Keratinocyte (primary cell): ENCODE measurements at regions not wholly inside any gene's neighbourhood (a gene's known extent, or its start where the extent isn't known, plus 50 kb on each side); places are given as distances from the start of the nearest gene placed in this dataset.

Source experiments
- DNase-seq: peaks from one replicate; pipeline ENCODE4 v3.0.0-alpha.2; 2011; ENCODE audit warnings: low read depth, missing footprints, low spot score
- FAIRE-seq: peaks from 2 replicates; lab custom pipeline; 2011; peaks lifted over from hg19 to GRCh38; lab: Jason Lieb, UNC
- H2AFZ ChIP-seq: 2 replicates; pipeline ENCODE4 v1.6.0; 2012; ENCODE audit warnings: low read length, control low read depth, inconsistent platforms; ENCODE audit not compliant: control insufficient read depth
- H3K27ac ChIP-seq: 2 replicates; pipeline ENCODE4 v1.5.1; 2011; ENCODE audit warnings: low read length; ENCODE audit not compliant: control insufficient read depth, insufficient read depth
- H3K27me3 ChIP-seq: 3 replicates; pipeline ENCODE4 v1.6.0; 2011; ENCODE audit warnings: low read length; ENCODE audit not compliant: control insufficient read depth, insufficient read depth; ENCODE audit errors: extremely low read depth
- H3K36me3 ChIP-seq, 2 experiments: 2 replicates in 1 of 2; 3 replicates in 1 of 2; pipeline ENCODE4 v1.5.1; 2011; ENCODE audit warnings: low read length in 2 of 2, mild to moderate bottlenecking in 1 of 2; ENCODE audit not compliant: control insufficient read depth in 2 of 2, insufficient read depth in 2 of 2; ENCODE audit errors: extremely low read depth in 1 of 2
- H3K4me1 ChIP-seq: 3 replicates; pipeline ENCODE4 v1.5.1; 2011; ENCODE audit warnings: low read length; ENCODE audit not compliant: control insufficient read depth, insufficient read depth; ENCODE audit errors: extremely low read depth
- H3K4me2 ChIP-seq: 3 replicates; pipeline ENCODE4 v1.6.0; 2011; ENCODE audit warnings: low read depth, low read length; ENCODE audit not compliant: control insufficient read depth, insufficient read depth; ENCODE audit errors: extremely low read depth
- H3K4me3 ChIP-seq, 3 experiments: fragments of 200-600 bp in 1 of 3; sonication (generic) in 1 of 3; 2 replicates in 2 of 3; 3 replicates in 1 of 3; pipeline ENCODE4 v1.5.1; 2011 to 2016; ENCODE audit warnings: low read length in 3 of 3, mild to moderate bottlenecking in 3 of 3, control low read depth in 2 of 3, inconsistent platforms in 1 of 3, low read depth in 1 of 3, mixed read lengths in 1 of 3, mixed run types in 1 of 3, moderate library complexity in 1 of 3; ENCODE audit not compliant: control insufficient read depth in 2 of 3, insufficient read depth in 2 of 3; ENCODE audit errors: extremely low read depth in 1 of 3
- H3K79me2 ChIP-seq: 2 replicates; pipeline ENCODE4 v1.6.0; 2012; ENCODE audit warnings: low read length; ENCODE audit not compliant: control insufficient read depth, insufficient read depth
- H3K9ac ChIP-seq: 3 replicates; pipeline ENCODE4 v1.6.0; 2011; ENCODE audit warnings: low read length; ENCODE audit not compliant: control insufficient read depth, insufficient read depth; ENCODE audit errors: extremely low read depth
- H3K9me1 ChIP-seq: 3 replicates; pipeline ENCODE4 v1.6.0; 2011; ENCODE audit warnings: low read length; ENCODE audit not compliant: control insufficient read depth, insufficient read depth; ENCODE audit errors: extremely low read depth
- H3K9me3 ChIP-seq: 2 replicates; pipeline ENCODE4 v1.5.1; 2012; ENCODE audit warnings: low read depth, low read length; ENCODE audit not compliant: control insufficient read depth
- H4K20me1 ChIP-seq: 3 replicates; pipeline ENCODE4 v1.6.0; 2011; ENCODE audit warnings: low read length; ENCODE audit not compliant: control insufficient read depth, insufficient read depth; ENCODE audit errors: extremely low read depth
- EZH2 ChIP-seq: IDR thresholded peaks from one replicate; pipeline ENCODE4 v1.6.1; 2012; ENCODE audit warnings: inconsistent platforms, mild to moderate bottlenecking, low read length, moderate library complexity
- dilution Hi-C: fragments of 300-500 bp; cut with MboI; formaldehyde crosslinking; loops from one replicate; pipeline ENCODE4 v1.7.0; 2020; ENCODE audit warnings: low sequenced_read_pairs; ENCODE audit not compliant: extremely low pct_ligation_motif_present
- TF ChIP-seq, protein P1 (sequence below), 3 experiments: IDR thresholded peaks in 1 of 3; conservative IDR thresholded peaks in 1 of 3; optimal IDR thresholded peaks in 1 of 3; 2 replicates in 2 of 3; 3 replicates in 1 of 3; pipeline versions ENCODE3 to v1.5.1; 2011; ENCODE audit warnings: low read length in 3 of 3, mild to moderate bottlenecking in 3 of 3, moderate library complexity in 2 of 3, control low read depth in 1 of 3, inconsistent platforms in 1 of 3; ENCODE audit not compliant: insufficient read depth in 2 of 3; ENCODE audit errors: extremely low read depth in 1 of 3

DNA sequence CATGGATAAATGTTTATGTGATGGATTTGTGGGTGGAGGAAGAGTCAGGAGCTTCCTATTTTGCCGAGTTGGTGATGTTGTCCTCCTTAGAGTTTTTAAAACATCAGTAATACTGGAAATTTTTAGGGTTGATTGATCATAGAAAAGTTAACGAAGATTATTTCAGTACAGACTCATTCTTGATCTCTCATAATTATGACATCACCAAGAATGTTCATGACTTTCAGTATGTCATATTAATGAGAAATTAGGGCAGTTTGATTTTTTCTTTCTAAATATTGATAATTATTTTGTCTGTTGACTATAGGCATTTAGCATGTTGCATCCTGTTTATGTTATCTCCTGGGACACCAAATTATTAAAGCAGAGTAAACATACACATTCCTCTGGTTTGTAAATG, 512.2 kb downstream of the CD109 start:
- Histone ChIP-seq H3K9me1 (no peaks in the 10 kb centered on the region), H3K27ac (no peak overlapping the region), H4K20me1 (no peaks in the 10 kb centered on the region), H3K27me3 (peaks cover 4% of the 10 kb centered on the region), H3K9ac (no peak overlapping the region), H3K9me3 (no peaks in the 10 kb centered on the region), H2AFZ (no peak overlapping the region), H3K4me2 (no peak overlapping the region), H3K36me3 (no peaks in the 10 kb centered on the region), H3K4me1 (no peaks in the 10 kb centered on the region), H3K79me2 (no peaks in the 10 kb centered on the region), H3K4me3 (no peak overlapping the region)
- TF ChIP-seq, protein P1, sequence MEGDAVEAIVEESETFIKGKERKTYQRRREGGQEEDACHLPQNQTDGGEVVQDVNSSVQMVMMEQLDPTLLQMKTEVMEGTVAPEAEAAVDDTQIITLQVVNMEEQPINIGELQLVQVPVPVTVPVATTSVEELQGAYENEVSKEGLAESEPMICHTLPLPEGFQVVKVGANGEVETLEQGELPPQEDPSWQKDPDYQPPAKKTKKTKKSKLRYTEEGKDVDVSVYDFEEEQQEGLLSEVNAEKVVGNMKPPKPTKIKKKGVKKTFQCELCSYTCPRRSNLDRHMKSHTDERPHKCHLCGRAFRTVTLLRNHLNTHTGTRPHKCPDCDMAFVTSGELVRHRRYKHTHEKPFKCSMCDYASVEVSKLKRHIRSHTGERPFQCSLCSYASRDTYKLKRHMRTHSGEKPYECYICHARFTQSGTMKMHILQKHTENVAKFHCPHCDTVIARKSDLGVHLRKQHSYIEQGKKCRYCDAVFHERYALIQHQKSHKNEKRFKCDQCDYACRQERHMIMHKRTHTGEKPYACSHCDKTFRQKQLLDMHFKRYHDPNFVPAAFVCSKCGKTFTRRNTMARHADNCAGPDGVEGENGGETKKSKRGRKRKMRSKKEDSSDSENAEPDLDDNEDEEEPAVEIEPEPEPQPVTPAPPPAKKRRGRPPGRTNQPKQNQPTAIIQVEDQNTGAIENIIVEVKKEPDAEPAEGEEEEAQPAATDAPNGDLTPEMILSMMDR (optimal IDR thresholded peaks at IDR 0.05 in 1 of 3, IDR thresholded peaks at IDR 0.05 in 1 of 3, conservative IDR thresholded peaks at IDR 0.05 in 1 of 3; ENCODE audit: extremely low read depth in 1 of 3, insufficient read depth in 2 of 3, low read length in 3 of 3) = no peak
- no peak for TF ChIP-seq EZH2
- DNase-seq (no peak), FAIRE-seq (no peak)
- dilution Hi-C loops = no loop called here

DNA sequence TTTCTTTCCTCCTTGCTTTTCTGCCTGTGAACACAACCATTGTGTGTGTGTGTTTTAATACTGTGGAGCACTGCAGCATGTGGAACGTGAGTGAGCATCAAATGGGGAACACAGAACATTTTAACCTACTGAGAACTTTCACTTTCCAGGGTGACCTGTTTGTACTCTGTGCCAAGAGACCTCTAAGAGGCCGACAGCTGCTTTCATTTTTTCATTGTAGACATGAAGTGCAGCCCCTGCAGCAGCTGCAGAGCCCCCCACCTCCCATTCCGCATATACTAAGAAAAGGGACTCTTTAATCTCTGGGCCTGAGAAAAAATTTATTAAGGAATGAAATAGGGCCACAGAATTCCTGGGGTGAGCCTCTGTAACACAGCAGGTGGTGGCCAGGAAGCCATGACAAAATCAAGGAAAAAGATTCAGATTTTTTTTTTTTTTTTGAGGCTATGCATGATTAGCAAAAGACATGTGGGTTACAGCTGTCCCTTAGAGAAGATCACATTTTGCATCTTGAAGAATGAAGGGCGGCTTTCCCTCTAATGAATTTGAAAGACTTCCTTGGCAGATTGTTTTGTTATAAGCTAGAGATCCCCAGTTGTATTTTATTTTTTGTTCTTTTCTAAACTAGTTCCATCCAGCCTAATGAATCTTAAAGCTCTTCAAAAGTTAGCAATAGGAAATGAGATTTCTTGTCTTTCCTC, 503.4 kb downstream of the CD109 start:
- Histone ChIP-seq H2AFZ (no peak overlapping the region), H3K36me3 (no peaks in the 10 kb centered on the region), H3K79me2 (no peaks in the 10 kb centered on the region), H3K27me3 (peaks cover 2% of the 10 kb centered on the region), H4K20me1 (no peaks in the 10 kb centered on the region), H3K9me3 (no peaks in the 10 kb centered on the region), H3K27ac (no peak overlapping the region), H3K9me1 (no peaks in the 10 kb centered on the region), H3K4me1 (no peaks in the 10 kb centered on the region), H3K4me2 (no peak overlapping the region), H3K9ac (no peak overlapping the region), H3K4me3 (no peak overlapping the region)
- TF ChIP-seq, protein P1 (optimal IDR thresholded peaks at IDR 0.05 in 1 of 3, IDR thresholded peaks at IDR 0.05 in 1 of 3, conservative IDR thresholded peaks at IDR 0.05 in 1 of 3; ENCODE audit: extremely low read depth in 1 of 3, insufficient read depth in 2 of 3, low read length in 3 of 3) = no peak
- no peak for TF ChIP-seq EZH2
- dilution Hi-C loops = no loop called here
- DNase-seq (no peak), FAIRE-seq (no peak)
